GM21423 (cell line): ENCODE measurements at regions not wholly inside any gene's neighbourhood (a gene's known extent, or its start where the extent isn't known, plus 50 kb on each side); places are given as distances from the start of the nearest gene placed in this dataset.
"Not testable (repeated sequence)": the region's sequence is repeated elsewhere in the genome, so short reads cannot be mapped to it uniquely, and the experiment has no call there.

Experiments used
- ATAC-seq: cut with Tn5 transposase; IDR thresholded peaks from one replicate; pipeline ENCODE4 v1.9.1; 2021; ENCODE audit warnings: mild to moderate bottlenecking, moderate library complexity; ENCODE audit not compliant: unreplicated experiment

DNA sequence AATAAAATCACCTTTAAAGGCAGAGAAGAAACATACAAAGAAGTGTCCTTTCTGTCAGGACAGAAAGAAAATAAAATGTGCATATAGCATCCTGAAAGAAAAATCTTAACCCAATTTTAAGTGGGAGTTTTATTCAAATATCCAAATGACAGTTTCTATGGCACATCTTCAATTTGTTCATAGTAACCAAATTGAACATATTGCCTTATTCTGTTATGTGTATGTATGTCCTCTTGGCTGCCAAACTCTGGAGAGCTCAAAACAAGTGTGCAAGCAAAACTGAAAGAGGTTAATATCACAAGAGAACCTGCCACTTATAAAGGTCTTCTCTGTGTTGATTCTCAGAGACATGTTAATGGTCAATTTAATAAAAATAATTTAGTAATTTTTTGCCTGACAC is 334.7 kb downstream of the BCKDHB start:
- no peak for ATAC-seq

- ATAC-seq: no peak
These were observed 334.1 kb downstream of the BCKDHB start for GRCh38 chr6:80440496-80441115.

DNA sequence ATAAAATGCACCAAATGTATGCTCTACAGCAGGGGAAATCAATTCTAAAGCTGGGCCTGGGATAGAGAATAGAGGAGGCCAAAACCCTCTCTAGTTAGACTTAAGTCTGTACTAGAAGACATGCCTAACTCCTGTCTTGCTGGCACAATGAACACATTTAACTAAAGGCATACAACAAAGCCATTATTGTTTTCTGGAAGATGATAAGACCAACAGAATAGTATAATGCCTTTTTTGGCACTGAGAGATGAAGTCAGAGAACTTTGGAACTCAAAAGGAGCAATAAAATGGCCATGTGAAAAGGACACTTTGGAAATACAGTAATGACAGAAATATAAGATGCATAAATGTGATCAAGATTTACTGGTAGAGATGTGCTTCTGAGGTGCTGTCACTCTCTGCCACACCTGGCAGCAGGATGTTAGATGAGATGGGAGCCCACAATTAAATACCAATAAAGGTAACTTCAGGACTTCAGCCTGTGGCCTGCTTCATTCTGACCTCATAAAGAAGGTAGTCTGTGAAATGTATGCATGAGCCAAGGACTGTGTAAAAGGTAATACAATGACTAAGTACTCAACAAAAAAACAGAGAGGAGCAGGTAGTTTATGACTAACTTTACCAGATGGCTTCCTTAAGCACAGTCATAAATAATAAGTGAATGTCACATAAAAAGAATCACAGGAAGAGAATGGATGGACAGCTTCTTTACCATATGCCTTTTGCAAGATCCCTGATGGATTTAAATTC is 333.4 kb downstream of the BCKDHB start:
- ATAC-seq: no peak

DNA sequence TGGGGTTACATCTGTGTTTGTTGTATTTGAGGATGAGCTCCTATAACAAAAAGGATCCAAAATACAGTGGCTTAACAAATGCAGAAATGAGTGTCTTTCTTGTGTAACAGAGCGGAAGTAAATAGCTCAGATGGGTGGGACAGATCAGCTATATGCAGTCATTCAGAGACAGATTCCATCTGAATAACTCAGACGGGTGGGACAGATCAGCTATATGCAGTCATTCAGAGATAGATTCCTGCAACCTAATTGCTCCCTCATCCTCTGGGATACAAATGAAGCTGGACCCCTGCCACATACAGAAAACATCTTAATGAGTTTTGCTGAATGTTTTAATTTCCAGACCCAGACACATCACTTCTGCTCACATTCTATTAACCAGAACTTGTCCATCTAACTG is 332.3 kb downstream of the BCKDHB start:
- ATAC-seq: no peak

DNA sequence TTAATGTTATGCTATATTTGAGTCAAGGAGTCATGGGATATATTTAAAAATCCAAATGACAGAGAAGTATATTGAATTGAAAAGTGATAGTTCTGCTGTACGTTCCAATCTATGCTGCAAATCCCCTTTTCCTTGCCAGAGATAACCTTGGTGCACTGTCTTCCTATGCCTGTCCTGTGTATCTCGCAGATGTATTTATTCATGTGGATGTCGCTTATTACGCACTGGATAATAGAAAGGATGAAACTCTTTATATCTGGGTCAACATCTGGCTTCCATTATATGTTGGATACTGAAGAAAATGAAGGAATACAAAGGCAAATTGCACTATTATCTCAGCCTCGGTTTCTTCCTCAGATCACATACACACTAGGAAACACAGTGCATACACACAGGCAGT is 331.3 kb downstream of the BCKDHB start:
- ATAC-seq: no peak

- ATAC-seq: no peak
These were observed 330.8 kb downstream of the BCKDHB start for GRCh38 chr6:80437221-80437620.

GRCh38 chr6:80436663-80437062 is 330.2 kb downstream of the BCKDHB start:
- no peak for ATAC-seq

- ATAC-seq: no peak
These were observed 329.0 kb downstream of the BCKDHB start for GRCh38 chr6:80435457-80435856.

- no peak for ATAC-seq
These were observed 328.4 kb downstream of the BCKDHB start for GRCh38 chr6:80434691-80435350.

DNA sequence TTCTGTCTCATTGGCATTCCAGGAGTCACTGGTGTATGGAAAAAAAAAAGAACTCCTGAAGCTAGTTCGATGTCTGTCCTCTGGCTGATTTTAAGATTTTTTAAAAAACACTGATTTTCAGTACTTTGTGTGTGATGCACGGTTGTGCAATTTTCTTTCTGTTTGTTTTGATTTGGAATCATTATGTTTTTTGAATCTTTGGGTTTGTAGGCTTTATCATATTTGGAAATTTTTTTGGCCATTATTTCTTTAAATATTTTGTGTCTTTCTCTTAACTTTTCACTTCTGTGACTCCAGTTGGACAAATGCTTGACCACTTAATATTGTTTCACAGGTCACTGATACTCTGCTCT is 327.2 kb downstream of the BCKDHB start:
- ATAC-seq: no peak

GRCh38 chr6:80433010-80433672 is 326.7 kb downstream of the BCKDHB start:
- no peak for ATAC-seq

- ATAC-seq: no peak
These were observed 318.8 kb downstream of the BCKDHB start for GRCh38 chr6:80425089-80425823.

DNA sequence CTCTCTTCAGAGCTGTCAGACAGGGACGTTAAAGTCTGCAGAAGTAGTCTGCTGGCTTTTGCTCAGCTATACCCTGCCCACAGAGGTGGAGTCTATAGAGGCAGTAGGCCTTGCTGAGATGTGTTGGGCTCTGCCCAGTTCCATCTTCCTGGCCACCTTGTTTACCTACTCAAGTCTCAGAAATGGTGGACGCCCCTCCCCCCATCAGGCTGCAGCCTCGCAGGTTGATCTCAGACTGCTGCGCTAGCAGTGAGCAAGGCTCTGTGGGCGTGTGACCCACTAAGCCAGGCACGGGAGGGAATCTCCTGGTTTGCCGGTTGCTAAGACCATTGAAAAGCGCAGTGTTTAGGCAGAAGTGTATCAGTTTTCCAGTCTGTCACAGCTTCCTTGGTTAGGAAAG is 305.0 kb downstream of the BCKDHB start:
- no peak for ATAC-seq

GRCh38 chr6:80407976-80408375 is 301.5 kb downstream of the BCKDHB start:
- ATAC-seq: not testable (repeated sequence)

DNA sequence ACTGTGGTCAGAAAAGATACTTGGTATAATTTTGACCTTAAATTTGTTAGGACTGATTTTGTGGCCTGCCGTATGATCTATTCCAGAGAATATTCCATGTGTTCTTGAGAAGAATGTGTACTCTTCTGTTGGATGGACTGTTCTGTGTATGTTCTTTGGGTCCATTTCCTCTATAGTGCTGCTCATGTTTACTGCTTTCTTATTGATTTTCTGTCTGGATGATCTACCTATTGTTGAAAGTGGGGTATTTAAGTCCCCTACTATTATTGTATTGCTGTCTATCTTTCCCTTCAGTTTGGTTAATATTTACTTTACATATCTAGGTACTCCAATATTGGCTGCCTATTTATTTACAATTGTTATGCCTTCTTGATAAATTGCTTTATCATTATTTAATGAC is 298.4 kb downstream of the BCKDHB start:
- ATAC-seq: no peak

- no peak for ATAC-seq
These were observed 296.9 kb downstream of the BCKDHB start for GRCh38 chr6:80403365-80403764.

DNA sequence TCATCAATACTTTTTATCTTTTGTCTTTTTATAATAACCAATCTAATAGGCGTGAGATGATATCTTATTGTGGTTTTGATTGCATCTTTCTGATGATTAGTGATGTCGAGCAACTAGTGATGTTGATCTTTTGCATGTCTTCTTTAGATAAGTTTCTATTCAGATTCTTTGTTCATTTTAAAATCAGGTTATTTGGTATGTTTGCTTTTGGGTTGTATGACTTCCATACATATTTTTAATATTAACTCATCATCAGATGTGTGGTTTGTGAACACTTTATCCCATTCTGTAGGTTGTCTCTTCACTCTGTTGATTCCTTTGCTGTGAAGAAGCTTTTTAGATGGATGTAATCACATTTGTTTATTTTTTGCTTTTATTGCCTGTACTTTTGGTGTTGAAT is 295.8 kb downstream of the BCKDHB start:
- ATAC-seq: no peak
